HG03442 (cell line): ENCODE measurements at regions not wholly inside any gene's neighbourhood (a gene's known extent, or its start where the extent isn't known, plus 50 kb on each side); places are given as distances from the start of the nearest gene placed in this dataset.
"Not testable (repeated sequence)": the region's sequence is repeated elsewhere in the genome, so short reads cannot be mapped to it uniquely, and the experiment has no call there.

Source experiments
- ATAC-seq: cut with Tn5 transposase; IDR thresholded peaks from one replicate; pipeline ENCODE4 v1.9.1; 2021; ENCODE audit warnings: mild to moderate bottlenecking, moderate library complexity; ENCODE audit not compliant: unreplicated experiment

GRCh38 chr17:27090450-27091042 lies 203.4 kb upstream of the WSB1 start:
- not testable (repeated sequence) for ATAC-seq

- ATAC-seq = no peak
These were observed 202.8 kb upstream of the WSB1 start for GRCh38 chr17:27091043-27091497.

GRCh38 chr17:27094179-27094578 lies 199.7 kb upstream of the WSB1 start:
- not testable (repeated sequence) for ATAC-seq

GRCh38 chr17:27095821-27096220 lies 198.1 kb upstream of the WSB1 start:
- not testable (repeated sequence) for ATAC-seq

- not testable (repeated sequence) for ATAC-seq
These were observed 194.6 kb upstream of the WSB1 start for GRCh38 chr17:27099266-27099665.

- not testable (repeated sequence) for ATAC-seq
These were observed 189.2 kb upstream of the WSB1 start for GRCh38 chr17:27104605-27105221.

- no peak for ATAC-seq
These were observed 188.3 kb upstream of the WSB1 start for GRCh38 chr17:27105636-27106035.

- no peak for ATAC-seq
These were observed 187.4 kb upstream of the WSB1 start for GRCh38 chr17:27106347-27106981.

- no peak for ATAC-seq
These were observed 186.9 kb upstream of the WSB1 start for GRCh38 chr17:27106982-27107360.

- ATAC-seq = not testable (repeated sequence)
These were observed 186.3 kb upstream of the WSB1 start for GRCh38 chr17:27107386-27108328.

GRCh38 chr17:27109346-27109745 lies 184.6 kb upstream of the WSB1 start:
- ATAC-seq = no peak

- no peak for ATAC-seq
These were observed 140.9 kb upstream of the WSB1 start for GRCh38 chr17:27153005-27153404.

- no peak for ATAC-seq
These were observed 138.0 kb upstream of the WSB1 start for GRCh38 chr17:27155866-27156265.

GRCh38 chr17:27157297-27157696 lies 136.6 kb upstream of the WSB1 start:
- no peak for ATAC-seq

GRCh38 chr17:27157898-27158297 lies 136.0 kb upstream of the WSB1 start:
- ATAC-seq = no peak

GRCh38 chr17:27158382-27158781 lies 135.5 kb upstream of the WSB1 start:
- no peak for ATAC-seq

GRCh38 chr17:27180322-27180721 lies 113.6 kb upstream of the WSB1 start:
- no peak for ATAC-seq

- not testable (repeated sequence) for ATAC-seq
These were observed 112.5 kb upstream of the WSB1 start for GRCh38 chr17:27181379-27181925.

- no peak for ATAC-seq
These were observed 112.0 kb upstream of the WSB1 start for GRCh38 chr17:27181935-27182334.

- ATAC-seq = not testable (repeated sequence)
These were observed 96.4 kb upstream of the WSB1 start for GRCh38 chr17:27197505-27197904.

GRCh38 chr17:27199948-27200347 lies 94.0 kb upstream of the WSB1 start:
- no peak for ATAC-seq
